NCI-H2081 treated with DMSO at 0.1 percent for 48 hours (cell line): ENCODE measurements at regions not wholly inside any gene's neighbourhood (a gene's known extent, or its start where the extent isn't known, plus 50 kb on each side); places are given as distances from the start of the nearest gene placed in this dataset.
A peak's percentile ranks its signal among the peaks of the same experiment; 100 is the strongest.
"Not testable (repeated sequence)": the region's sequence is repeated elsewhere in the genome, so short reads cannot be mapped to it uniquely, and the experiment has no call there.

Experiments
- DNase-seq: peaks from one replicate; lab custom pipeline; 2025; lab: John Stamatoyannopoulos, UW

DNA sequence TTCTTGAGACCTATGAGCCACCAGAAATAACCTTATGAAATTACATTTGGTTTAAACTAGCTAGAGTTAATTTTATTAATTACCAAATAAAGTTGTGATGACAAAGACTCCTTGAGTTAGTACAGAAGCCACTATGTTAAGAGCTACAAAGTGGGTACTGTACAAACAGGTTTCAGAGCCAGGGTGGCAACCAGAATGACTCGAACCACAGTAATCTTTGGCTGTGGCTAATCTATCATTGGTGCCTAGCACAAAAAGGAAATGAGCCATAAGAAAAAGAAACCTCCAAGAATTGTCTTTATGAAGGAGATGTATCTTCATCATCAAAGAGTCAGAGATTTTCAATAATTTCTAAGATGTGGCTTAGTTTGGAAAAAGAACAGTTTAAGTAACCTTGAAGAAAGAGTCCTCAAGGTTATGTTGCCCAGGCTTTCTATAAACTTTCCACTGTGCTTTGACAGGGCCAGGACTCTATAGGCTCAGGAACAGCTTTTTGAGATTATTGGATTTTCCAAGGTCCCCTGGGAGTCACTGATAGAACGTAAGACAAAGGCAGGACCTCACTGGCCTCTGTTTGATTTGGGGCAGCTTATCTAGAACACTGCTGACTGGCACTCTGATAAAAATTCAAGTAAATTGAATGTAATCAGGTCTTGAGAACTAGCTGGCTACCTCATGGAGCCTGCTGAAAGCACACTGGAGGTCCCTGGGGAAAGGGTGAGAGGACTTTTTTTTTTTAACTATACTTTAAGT is 777.7 kb downstream of the STIM2 start:
- no peak for DNase-seq

DNA sequence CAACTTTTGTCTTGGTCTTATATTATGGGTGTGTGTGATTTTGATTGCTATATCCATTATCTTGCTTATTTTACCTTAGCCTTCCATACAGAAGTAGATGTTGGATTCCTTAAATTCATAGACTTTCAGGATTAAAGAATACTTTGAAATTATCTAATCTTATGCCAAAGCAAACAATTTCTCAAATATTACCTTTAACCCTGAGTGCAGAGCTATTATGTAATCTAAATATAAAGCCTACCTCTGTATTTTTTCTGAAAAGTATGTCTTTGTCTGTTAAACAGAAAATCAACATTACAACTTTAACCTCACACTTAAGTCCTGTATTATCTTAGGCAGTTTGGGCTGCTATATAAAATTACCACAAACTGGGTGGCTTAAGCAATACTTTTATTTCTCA is 782.5 kb downstream of the STIM2 start:
- DNase-seq = no peak

DNA sequence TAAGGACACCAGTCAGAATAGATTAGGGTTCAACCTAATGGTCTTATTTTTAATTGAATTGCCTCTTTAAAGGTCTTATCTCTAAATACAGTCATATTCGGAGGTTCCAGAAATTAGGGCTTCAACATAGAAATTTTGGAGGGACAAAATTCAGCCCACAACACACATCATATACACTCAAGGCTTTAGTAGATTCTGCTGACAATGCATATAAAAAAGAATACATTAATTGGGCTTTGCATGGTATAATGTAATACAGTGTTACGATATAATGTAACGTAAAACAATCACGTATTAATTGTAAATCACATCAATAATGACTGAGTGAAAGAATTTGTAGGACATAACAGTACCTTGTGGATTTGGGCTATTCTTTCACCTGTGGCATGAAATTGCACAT is 787.8 kb downstream of the STIM2 start:
- DNase-seq = no peak

DNA sequence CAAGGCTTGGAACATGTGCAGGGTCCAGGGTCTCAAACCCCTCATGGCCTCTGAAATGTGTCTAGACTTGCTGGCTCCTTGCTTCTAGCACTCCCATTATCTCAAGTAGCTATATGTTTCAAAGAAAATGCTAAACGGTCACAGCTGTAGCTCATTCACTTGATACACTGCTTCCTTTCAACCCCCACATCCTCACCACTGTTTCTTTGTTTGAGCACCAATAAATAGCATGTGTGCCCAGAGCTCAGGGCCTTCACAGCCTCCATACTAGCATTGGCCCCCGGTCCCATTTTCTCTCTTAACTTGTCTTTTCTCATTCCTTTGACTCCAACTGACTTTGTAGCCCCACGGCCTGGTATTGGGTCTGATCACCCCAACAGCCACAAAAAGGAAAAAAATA is 801.8 kb downstream of the STIM2 start:
- no peak for DNase-seq

DNA sequence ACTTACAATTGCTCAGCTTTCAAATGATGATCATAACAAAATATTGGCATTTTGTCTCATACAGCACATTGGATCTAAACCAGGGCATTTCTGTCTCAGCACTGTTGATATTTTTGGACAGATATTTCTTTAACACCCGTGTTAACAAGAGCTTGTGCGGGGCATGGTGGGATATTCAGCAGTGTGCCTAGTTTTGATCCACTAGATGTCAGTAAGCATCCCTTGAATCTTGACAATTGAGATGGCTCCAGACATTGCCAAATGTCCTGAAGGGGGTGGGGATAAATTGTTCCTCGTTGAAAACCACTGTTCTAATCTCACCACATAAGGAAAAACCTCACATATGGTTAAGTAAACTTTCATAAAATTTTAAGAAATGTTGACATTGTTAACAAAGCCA is 806.3 kb downstream of the STIM2 start:
- DNase-seq = no peak

DNA sequence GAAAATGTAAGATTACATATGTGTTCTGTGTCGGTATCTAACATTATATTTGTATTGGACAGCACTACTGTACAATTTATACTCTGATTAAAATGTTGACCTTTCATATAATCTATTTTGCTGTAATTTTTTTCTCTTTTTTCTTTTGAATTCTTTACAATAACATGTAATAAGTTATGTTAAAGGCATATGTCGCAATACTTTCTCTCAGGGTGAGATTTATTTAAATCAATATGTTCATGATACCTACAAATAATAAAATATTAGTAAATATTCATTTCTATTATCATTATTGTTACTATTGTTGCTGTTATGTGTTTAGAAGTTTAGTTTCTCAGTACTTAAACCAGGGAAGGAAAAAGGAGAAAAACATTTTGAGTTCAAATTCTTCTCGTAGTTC is 807.4 kb downstream of the STIM2 start:
- DNase-seq = no peak

DNA sequence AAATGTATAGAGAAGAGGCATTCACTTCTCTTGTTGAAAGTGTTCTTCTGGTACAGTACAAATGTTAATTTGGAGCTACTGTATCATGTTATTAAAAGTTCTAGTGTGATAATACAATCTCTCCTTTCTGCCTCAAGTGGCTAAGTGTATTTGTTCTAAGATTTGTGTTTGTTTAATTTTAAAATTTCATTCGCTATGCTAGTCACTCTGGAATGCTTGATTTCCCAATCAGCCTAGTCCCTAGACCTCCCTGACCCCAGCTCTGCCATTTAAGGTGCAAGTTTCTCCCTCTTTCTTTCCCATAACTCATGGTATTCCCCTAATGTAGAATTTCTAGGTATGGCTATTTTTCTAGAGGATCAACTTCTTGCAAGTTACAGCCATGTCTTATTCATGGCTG is 817.4 kb downstream of the STIM2 start:
- DNase-seq = no peak

DNA sequence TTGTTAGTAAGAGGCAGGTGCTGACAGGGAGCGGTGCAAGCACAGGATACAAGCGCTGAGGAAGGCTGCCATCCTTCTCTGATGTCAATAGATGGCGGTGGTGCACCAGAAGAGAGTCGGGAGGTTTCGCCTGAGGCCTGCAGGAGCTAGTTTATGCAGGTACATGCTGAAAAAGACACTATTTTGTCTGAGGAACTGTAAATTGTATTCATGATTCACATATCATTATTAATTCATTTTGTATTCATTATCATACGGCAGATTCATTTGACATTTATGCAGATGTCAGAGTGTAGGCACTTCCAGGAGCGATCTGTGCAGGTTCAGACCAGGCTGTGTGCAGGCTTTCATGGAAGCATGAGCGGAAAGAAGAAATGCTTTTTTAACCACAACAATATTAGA is 824.0 kb downstream of the STIM2 start:
- peak; percentile 43 for DNase-seq

DNA sequence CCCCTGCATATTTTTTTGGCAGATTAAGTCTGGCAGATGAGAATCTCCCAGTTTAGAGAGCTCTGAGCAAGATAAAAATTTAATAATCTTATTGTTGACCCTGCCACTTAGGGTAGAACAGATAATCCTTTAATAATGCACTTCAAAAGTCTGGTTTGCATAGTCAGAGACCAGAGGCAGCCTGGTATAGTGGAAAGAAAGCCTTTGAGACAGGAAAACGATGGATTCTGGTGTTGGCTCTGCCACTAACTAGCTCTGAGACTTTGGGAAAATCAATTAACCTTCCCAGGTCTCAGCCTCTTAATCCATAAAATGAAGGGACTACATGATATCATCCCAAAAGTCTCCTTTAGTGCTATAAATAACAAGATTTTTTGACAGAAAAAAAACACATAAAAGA is 824.5 kb downstream of the STIM2 start:
- DNase-seq = no peak

DNA sequence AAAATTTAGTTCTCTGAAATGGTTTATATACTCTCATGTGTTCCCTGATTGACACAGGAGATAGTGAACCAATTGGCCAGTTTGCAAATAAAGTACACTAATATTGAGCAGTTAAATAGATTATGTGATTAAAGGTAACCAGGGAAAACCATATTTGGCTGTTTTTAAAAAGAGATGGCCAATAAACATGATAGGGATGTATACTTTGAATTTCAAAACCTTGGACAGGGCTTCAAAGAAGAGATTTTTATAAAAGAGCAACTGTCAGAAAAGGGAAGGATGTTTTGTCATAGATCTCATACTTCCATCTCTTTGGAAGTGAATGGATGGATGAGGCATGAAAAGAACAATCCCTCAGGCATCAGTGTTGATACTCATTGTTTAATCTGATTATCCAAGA is 825.3 kb downstream of the STIM2 start:
- no peak for DNase-seq

DNA sequence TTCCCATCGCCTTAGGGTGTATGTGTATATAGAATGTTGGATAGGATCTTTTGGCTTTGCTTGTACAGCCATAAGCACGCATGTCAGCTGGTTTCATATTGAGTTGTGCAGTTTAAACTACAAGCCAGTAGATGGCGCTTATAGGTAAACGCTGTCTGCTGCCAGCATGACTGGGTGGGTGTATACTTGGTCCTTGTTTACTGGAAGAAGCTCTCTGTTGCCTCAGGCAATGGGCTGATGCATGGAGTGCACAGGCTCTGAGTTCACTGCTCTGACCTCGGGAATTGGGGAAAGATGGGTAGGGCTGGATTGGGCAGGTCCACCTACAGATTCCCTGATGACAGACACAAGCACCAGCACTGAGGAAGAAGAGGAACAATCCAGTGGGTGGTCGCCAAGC is 831.5 kb downstream of the STIM2 start:
- DNase-seq = peak; percentile 17

DNA sequence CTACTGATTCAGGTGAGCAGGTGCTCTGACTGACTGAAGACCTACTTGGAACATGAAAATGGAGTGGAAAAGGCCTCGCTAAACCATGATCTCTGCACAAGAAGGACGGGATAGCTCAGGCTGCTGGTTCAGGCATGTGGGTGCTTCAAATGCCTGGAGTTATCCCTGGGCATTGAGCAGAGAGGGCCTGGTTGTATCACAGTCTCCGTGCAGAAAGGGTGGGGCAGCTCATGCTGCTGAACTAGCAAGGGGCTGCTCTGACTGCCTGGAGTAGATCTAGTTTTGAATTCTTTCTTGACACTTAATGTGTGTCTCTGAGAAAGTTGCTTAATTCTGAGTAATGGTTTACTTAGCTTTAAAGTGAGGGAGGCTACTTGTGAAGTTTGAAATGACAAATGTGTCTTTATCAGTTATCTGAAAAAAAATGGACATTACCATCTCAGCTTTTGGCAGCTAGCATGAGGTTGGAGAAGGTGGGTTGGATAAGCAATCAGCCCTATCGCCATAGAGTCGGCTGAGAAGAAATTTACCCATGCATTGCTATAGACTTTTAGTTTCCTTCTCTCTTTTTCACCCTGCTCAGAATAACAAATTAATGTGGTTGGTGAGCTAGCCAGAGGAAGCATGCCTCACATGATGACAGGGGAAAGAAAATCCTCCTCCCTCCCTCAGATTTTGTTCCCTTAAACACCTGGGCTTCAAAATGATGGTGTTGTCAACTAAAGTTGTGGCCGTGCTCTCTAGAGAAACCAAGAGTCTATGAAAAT is 832.4 kb downstream of the STIM2 start:
- DNase-seq = no peak

DNA sequence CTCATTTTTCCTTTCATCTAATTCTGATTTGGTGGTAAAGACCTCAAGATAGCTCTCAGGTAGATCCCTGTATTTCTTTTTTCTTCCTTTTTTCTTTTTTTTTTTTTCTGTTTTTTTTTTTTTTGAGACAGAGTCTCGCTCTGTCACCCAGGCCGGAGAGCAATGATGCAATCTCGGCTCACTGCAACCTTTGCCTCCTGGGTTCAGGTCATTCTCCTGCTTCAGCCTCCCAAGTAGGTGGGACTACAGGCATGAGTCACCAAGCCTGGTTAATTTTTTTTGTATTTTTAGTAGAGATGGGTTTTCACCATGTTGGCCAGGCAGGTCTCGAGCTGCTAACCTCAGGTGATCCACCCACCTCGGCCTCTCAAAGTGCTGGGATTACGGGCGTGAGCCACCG is 835.6 kb downstream of the STIM2 start:
- not testable (repeated sequence) for DNase-seq

DNA sequence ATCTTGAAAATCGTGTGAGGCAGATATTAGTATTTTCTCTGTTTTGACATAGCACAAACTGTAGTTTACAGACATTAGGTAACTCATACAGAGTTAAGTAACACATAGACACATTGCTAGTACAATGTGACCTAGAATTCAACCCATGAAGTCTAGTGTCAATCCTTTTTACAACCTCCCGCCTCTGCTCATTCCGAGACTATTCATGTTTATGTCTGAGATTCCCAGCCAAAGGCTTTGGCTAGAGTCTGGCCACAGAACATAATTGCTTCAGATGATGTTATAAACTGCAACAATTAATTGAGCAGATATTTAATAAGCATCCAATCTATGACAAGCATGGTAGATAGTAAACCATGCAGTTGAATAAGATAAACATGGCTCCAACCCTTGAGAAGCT is 841.0 kb downstream of the STIM2 start:
- no peak for DNase-seq

DNA sequence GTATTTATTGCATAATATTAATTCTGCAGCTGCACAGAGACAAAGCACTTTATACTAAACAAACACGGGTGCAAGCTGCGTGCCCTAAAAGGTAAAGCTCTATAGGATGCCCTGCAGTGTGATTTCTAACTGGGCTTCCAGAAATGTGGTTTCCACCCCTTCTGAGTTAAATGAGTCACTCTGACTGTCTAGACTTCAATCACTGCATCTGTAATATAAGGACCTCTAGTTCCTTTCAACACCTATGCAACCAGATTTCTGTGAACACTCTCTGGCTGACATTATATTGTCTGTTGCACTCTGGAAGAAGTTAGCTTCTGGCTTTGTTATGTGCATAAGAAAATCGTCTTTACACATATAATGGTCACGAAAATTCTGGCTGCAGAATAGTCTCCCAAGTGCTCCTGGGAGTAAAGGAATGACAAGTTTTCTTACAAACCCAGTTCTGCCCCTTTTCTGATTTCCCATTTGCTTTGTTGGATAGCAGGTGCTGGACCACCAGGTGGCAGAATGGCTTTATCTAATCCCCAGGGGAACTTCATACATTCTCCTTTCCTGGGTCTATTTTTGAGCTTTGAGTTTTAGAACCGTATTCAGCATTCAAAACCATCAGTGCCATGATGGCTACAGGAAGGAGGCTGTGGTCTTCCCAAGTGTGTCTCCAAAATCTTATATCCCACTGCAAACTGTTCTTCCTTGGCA is 842.2 kb downstream of the STIM2 start:
- peak; percentile 58 for DNase-seq

DNA sequence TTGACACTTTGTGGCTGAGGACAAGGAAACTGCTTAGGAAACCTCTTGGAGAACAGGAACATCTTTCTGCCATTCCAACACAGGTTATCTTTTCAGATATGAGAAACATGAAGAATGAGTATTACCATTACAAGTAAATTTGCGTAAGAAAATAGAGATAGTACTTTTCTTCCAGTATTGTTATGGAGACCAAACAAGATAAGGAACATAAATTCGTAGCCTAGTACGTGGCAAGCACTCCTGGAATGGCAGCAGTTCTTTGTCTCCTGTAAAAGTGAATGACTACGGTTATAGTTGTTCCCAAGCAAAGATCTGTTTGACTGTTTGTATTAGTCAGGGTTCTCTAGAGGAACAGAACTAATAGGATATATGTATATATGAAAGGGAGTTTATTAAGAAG is 843.1 kb downstream of the STIM2 start:
- DNase-seq = no peak

DNA sequence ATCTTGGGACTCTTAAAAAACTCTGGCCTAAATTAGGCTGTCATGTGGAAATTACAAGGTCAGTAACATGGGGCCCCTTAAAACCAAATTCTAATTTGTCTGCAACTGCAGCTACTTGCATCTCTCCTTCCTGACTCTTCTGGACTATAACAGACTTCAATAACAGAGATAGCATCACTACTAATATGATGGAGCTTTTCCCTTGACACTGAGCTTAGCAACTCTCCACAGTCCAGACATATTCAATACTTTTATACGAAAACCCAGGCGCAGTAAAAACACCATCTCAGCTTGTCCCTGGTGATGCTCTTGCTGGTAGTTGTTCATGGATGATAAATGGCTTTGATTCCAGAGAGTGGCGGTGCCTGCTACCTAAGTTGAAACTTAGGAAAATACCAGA is 850.4 kb downstream of the STIM2 start:
- no peak for DNase-seq

DNA sequence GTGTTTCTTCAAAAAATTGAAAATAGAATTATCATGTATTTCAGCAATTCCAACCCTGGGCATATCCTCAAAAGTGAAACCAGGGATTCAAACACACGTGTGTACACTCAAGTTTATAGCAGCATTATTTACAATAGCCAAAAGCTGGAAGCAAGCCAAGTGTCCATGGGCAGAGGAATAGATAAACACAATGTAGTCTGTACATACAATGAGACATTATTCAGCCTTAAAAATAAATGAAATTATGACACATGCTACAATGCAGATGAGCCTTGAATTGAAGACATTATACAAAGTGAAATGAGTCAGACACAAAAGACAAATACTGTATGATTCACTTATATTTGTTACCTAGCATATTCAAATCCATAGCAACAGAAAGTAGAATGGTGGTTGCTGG is 853.4 kb downstream of the STIM2 start:
- no peak for DNase-seq

DNA sequence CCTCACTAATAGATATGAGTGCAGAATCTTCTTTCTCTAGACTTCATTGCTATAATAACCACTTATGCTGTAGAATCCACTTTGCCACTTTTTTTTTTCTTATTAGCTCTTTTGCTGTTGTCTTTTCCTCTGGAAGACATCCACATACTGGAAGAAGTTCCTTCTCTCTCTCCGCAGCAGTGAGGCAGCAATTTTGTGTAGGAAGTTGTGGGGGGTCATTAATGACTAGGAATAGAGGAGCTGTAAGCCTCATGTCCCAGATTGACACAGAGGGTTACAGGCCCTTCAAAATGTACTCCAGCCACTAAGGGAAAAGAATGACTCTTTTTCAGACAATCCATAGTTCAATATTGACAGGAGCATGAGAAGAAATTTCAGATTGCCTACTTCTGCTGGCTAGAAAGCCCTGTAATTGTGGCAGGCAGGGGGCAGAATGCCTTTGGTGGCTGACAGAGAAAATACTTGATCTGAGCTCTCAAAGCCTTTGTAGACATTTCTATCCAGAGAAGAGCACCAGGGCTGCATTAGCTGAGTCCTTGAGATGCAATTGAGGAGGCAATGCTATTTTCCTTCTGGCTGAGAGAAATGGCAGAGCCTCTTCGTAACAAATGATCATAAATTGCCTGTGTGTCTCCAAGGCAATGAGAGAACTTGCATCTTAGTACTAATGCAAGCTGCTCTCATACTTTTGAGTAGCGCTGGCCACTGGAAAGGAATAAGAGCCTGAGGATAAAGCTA is 856.2 kb downstream of the STIM2 start:
- DNase-seq = no peak

DNA sequence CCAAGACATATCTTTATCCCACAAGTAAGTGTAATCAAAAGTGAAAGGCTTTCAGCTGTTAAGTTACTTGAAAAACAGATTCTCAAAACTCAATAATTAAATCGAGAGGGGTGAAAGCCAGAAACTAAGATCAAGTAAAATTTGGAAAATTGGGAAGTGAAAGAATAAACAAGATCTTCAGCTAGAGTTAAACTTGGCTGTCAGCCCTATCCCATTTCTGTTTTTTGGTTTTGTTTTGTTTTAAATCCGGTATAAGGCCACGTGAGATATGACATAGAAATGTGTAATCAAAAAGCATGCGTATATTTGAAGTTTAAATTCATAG is 856.8 kb downstream of the STIM2 start:
- no peak for DNase-seq

DNA sequence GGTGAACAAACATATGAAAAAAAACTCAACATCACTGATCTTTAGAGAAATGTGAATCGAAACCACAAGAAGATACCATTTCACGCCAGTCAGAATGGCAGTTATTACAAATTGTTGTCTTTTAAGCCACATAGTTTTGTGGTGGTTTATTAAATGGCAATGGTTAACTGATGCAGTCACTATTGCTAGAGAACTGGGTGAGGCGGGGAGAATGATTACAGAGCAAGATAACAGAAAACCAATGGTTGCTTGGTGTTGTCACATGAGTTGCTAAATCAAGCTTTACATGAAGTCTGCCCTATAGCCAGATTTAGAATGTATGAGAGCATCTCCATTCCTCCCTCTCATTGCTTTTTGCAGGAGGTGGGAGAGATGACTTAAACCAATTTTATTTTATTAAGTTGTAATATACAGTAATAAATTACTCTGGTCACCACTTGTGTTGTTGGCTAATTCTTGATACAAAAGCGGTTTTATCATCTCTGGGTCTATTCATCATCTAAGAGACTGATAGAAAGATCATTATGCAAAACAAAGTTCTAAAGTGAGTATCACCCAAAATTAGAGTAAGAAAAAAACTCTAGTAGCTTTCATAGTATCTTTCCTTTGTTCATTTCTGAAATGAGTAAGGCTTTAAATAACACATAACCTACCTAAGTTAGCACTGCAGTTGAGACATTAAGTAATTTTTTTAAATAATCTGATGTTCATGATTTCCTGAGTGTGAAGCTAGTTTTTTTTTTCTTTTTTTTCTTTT is 859.5 kb downstream of the STIM2 start:
- no peak for DNase-seq

DNA sequence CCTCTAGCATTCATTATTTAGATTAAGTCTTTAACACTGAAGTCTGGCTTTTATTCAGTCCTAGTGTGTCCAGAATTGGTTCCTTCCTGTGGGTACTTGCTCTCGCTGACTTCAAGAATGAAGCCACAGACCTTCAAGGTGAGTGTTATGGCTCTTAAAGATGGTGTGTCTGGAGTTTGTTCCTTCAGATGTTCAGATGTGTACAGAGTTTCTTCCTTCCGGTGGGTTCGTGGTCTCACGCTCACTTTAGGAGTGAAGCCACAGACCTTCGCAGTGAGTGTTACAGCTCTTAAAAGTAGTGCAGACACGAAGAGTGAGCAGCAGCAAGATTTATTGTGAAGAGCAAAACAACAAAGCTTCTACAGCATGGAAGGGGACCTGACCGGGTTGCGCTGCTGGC is 860.6 kb downstream of the STIM2 start:
- no peak for DNase-seq
